Muscle of arm (tissue), 1 donor: ENCODE measurements at regions not wholly inside any gene's neighbourhood (a gene's known extent, or its start where the extent isn't known, plus 50 kb on each side); places are given as distances from the start of the nearest gene placed in this dataset.
"Not testable (repeated sequence)": the region's sequence is repeated elsewhere in the genome, so short reads cannot be mapped to it uniquely, and the experiment has no call there.

Experiments used
- DNase-seq: peaks from one replicate; pipeline ENCODE4 v3.0.0-alpha.2; 2013

- no peak for DNase-seq
These were observed 238.5 kb upstream of the ZNF385D start for GRCh38 chr3:21989341-21990042.

DNA sequence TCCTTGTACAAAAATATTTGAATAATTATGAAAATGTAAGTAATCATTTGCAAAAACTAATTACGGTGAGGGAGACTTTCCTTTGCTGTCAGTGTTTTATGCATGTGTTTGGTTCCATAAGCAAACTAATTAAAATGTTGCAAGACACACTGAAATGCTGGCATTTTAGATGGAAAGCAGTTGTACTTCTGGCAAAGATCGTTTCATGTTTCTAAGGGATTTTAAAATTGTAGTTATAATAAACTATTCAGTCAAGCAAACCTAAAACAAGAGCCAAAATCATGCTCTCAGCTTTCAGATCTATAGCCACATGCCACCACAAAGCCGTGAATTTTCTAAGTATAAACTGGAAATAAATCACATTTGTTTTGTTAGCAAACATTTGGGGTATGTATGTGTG lies 240.1 kb upstream of the ZNF385D start:
- DNase-seq = no peak

DNA sequence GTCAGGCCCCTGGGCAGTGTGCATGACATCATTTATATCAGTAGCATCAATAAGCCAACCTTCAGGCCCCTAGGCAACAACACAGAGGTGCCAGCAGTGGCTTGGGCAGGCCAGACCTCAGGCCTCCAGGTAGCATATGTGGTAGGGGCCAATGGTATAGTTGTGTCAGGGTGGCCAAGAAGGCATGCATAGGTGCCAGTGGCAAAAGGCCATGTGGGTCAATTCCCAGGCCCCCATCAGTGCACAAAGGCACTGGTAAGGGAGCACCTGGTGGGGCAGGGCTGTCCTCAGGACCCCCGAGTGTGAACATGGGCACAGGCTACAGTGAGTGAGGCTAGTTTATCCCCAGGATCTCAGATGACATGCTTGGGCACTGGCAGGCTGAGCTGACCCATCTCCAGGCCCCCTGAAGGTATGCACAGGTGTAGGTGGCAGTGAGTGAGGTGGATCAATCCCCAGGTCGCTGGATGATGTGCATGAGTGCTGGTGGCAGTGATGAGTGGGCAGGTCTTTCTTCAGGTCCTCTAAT lies 244.1 kb upstream of the ZNF385D start:
- DNase-seq = no peak

- no peak for DNase-seq
These were observed 256.4 kb upstream of the ZNF385D start for GRCh38 chr3:22007368-22007767.

DNA sequence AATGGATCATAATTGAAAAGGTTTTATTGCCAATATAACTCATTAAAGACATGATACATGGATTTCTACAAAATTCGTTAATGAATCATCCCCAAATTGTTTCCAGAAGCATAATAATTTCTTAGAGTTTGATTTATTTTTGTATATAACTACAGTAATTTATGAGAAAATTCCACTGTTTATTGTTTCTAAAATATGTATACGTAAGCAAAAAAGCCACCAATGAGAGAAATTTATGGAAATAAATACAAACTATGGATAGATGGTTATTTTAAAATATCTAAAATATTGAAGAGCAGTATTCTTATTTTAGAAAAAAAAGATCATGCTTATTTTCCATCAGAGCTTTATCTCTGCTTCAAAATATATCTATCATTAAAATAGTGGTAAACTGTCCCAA lies 260.0 kb upstream of the ZNF385D start:
- DNase-seq = no peak

DNA sequence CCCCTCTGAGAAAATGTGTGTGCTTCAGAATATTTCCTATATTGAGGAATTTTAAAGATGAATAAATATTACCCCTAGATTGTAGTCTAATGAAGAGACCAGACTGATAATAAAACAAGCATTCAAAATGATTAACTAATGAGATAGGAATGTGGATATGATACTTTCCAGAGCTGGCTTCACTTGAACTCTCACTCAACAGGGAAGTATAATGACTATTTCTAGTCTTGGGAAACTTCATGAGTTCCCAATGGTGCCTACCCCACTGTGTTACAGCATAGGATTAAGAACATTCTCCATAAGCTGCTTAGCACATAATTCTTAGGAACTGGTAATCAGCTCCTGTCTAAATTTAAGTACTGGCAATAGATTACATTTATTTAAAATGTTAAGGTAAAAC lies 261.5 kb upstream of the ZNF385D start:
- DNase-seq = no peak

- DNase-seq = no peak
These were observed 262.6 kb upstream of the ZNF385D start for GRCh38 chr3:22013641-22014040.

DNA sequence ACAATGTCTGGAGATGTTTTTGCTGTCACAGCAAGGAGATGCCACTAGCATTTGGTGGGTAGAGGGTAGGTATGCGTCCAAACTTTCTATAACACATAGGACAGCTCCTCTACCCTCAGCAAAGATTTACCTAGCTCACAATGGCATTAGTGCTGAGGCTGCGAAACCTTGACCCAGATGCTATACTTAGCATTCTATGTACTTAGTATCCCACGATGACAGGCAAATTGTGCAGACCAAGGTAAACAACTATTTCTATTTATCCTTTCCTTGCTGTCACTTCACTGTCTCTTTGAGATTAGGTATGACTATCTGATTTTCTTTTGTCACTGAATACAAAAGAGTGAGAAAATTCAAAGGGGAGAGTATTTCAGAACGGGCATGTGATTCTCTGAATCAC lies 265.2 kb upstream of the ZNF385D start:
- no peak for DNase-seq

DNA sequence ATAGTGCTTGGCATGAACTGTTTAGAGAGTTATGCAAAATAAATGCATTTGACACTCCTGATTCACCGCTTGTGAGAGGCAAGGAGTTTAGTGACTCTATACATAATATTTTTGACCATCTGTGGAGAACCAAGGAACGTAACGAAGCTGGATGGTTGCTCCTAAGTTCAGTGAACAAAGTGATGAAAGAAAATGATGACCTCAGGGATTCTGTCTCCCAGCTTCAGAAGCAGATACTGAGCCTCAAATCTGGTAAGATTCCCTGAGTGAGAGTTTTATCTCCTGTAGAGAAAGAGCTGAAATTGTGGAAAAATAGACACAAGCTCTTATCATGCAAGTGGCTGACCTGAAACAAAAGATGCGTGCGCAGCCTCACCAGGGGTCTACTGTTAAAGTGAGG lies 273.6 kb upstream of the ZNF385D start:
- DNase-seq = not testable (repeated sequence)

GRCh38 chr3:22029480-22029879 lies 278.5 kb upstream of the ZNF385D start:
- no peak for DNase-seq

DNA sequence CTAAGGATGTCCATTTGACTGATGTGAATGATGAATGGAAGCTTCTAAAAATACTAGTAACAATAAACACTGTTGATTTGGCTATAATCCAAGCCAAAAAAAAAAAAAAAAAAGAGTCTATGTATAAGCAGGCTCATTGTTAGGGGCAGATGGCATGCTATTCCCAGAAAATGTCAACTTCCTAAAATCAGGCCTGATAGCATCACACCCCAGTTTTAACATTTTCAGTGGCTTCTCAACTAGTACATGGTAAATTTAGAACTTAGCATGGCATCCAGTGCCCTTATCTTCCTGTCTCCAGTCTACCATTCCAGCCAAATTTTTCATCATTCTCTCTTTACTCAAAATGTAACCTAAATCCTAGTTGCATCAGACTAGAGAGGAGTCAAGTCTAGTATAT lies 288.2 kb upstream of the ZNF385D start:
- DNase-seq = no peak

- DNase-seq = no peak
These were observed 289.1 kb upstream of the ZNF385D start for GRCh38 chr3:22040150-22040549.

DNA sequence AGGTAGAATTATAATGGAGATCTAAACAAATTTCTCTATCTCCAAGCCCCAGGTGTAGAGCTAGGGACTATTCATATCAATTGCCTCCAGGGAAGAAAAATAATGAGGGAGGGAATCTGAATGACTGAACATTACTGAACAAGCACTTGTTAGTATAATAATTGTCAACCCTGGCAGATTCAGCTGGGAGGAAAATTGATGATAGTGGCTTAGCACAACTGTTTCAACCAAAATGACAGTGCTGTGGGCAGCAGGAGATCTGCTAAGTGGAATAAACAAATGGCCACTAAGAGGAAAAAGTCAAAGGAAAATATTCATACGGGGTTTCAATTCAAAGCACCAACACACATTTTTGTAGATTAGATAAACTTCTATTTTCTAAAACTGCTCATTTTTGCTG lies 294.9 kb upstream of the ZNF385D start:
- DNase-seq = no peak

- no peak for DNase-seq
These were observed 312.5 kb upstream of the ZNF385D start for GRCh38 chr3:22063500-22063899.

DNA sequence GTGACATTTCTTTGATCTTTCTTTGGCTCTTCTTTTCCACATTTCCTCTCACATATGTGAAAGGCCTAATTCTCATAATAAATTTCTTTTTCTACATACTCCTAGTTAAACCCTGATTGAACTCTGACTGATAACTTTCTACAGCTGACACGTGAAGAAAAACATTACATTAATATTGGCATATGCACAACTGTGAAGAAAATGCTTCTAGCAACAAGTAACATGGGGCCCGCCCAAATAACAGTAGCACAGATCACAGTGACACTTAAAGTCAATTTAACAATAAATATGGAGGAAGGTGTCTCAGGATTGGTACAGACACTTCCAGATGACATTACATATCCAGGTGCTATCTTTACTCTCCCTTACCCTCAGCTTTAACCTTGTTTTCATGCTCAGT lies 317.6 kb upstream of the ZNF385D start:
- no peak for DNase-seq

DNA sequence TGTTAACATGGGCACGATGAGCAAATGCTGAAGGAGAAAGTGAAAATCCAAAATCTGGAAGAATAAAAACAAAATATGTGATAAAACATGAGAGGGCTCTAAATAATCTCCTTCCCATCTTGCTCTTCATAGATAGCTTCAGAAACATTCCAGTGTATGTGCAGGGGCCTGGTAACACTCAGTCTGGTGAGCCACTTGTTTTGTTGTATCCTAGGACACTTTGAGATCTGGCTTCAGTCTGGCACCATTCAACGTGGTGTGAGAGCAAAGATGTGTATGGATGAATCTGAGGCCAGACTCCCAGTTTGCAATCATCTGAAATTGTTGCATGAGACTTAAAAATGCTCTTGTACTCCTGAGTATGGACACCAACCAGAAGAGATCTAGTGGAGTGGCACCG lies 337.2 kb upstream of the ZNF385D start:
- no peak for DNase-seq

GRCh38 chr3:22089284-22089683 lies 338.3 kb upstream of the ZNF385D start:
- DNase-seq = no peak

DNA sequence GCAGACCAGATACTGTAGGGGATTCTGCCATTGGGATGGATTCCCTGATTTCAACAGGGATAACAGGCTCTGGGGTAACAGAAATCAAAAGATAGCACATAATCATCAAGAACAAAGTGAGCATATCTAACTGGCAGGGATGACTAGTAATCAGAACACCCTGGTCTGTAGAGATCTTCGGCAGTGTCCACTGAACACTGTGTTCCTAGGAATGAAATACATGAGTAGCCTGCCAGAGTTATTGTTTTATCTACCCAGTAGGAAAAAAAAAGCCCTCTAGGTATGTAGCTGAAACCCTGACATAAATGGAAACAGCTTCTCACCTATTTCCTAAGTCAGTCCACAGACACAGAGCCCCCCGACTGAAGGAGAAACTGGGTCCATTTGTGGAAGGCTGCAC lies 340.3 kb upstream of the ZNF385D start:
- no peak for DNase-seq

DNA sequence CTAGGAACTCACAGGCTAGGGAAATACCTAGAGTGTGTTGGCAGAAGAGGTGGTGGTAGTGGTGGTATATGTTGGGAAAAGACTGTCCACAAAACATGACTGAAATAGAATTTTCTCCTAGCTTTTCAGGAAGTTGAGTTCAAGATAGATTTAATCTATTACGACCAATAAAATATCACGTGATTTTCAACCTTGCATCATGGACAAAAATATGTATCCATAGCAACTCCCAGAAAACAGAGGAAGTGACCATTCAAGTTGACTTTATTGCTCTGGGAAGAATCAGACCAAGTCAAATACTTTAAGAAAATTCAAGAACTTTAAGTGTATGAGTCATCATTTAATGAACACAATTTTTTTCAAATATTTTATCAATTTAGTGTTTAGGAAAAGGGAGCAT lies 347.0 kb upstream of the ZNF385D start:
- DNase-seq = no peak

DNA sequence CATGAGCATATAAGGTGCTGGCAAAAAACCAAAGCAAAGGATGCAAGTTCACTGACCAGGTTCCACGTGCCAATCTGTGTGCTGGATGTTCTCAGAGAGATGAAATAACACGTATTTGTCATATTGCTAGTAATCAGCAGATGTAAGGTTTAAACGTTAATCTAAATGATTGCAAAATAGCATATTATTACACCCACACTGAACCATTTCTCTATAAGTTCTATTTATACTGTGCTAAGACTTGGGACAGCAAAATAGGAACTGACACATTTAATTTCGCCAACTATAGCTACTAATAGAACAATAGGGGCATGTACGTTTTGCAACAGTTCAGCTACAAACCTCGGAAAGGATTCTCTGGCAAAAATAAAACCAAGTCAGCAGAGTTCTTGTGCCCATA lies 350.3 kb upstream of the ZNF385D start:
- no peak for DNase-seq

DNA sequence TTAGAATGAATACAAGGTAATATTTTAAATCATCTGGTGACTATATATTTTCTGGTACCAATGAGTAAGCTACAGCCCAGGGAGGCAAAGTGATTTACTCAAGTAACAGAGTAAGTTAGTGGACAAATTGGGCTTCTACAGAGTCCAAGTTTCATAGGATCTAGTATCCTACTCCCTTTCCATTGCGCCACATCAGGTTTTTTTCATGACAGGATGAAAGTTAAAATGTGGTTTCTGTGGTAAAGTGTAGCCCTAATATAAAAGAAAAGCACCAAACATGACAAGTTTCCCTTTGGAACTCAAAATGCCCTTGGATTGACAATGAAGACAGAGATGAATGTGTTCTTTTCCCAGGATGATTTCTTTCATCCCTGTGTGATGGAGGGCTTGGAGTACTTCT lies 350.8 kb upstream of the ZNF385D start:
- no peak for DNase-seq

DNA sequence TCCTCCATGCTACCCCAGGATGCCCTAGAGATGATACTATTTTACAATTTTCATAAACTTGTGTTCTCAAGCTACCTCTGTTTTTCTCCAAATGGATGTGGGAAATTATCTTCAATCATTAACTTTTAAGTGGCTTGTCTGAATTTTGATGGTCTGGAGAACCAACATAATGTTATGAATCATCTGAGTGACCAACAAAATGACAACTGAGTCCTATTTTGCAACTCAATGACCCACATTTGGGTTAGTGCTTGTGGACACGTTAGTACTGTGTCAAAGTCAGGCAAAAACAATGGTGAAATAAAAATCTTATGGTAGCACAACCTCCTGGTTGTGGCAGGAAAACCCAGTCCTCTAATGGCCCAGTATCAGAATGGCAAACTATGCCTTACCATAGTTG lies 352.4 kb upstream of the ZNF385D start:
- no peak for DNase-seq

- DNase-seq = no peak
These were observed 355.3 kb upstream of the ZNF385D start for GRCh38 chr3:22106213-22106896.

GRCh38 chr3:22111226-22111625 lies 360.2 kb upstream of the ZNF385D start:
- DNase-seq = no peak
